Ishikawa (cell line): ENCODE measurements at regions not wholly inside any gene's neighbourhood (a gene's known extent, or its start where the extent isn't known, plus 50 kb on each side); places are given as distances from the start of the nearest gene placed in this dataset.

Source experiments
- CEBPB ChIP-seq: IDR thresholded peaks from 2 replicates; pipeline ENCODE4 v1.6.1; 2012
- CREB1 ChIP-seq: IDR thresholded peaks from 2 replicates; pipeline ENCODE4 v1.6.1; 2012; ENCODE audit warnings: low read depth
- EP300 ChIP-seq: IDR thresholded peaks from 2 replicates; pipeline ENCODE4 v1.6.1; 2012; ENCODE audit warnings: borderline replicate concordance

- TF ChIP-seq EP300 (no peak), CEBPB (no peak), CREB1 (no peak)
Measured at GRCh38 chr6:131469130-131469529, 103.9 kb upstream of the ARG1 start.
